ENCODE measurements at regions not wholly inside any gene's neighbourhood (a gene's known extent, or its start where the extent isn't known, plus 50 kb on each side); places are given as distances from the start of the nearest gene placed in this dataset.

DNA sequence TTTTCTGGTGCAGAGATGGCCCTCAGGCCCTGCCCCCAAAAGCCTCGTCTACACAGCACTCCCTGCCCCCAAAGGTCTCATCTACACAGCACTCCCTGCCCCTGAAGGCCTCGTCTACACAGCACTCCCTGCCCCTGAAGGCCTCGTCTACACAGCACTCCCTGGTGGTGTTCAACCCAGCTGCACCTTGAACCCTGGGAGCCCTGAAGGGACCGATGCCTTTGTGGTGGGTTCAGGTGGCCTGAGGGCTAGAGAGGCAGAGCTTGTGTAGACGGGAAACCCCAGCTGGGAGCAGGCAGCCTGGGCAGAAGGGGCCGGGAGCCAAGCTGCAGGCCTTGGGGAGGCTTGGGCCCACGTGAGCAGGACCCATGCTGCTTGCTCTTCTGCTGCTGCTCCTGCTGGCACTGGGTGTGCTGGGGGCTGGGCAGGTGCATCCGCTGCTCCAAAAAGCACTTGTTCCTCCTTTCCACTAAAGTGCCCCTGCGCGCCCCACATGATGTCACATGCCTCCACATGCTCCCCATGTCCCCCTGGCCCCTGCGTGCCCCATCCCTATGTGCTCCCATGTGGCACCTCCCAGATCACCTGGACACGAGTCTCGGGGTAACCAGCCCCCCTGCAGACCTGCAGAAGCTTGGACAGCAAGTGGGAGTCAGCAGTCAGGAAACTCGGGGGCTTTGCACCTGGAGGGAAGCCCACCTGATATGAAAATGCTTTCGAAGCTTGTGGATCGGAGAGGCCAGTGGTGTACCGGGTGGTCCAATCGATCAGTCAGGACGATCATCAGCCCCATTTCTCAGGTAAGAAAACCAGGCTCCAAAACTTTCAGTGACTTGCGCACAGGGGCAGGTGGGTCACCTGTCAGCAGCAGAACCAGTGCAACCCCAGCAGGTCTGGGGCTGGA lies 94.9 kb upstream of the CTDP1 start:
- H3K4me1 ChIP-seq (ENCODE audit: control insufficient read depth in 4 of 4, insufficient read depth in 4 of 4, low read length in 3 of 4), result no peaks in the 10 kb centered on the region
- DNase-seq (ENCODE audit: low spot score), result no peak
- no peaks in the 10 kb centered on the region for H3K27me3 ChIP-seq (ENCODE audit: control insufficient read depth in 4 of 4, insufficient read depth in 4 of 4, low read length in 3 of 4)
- H3K9me3 ChIP-seq (ENCODE audit: control insufficient read depth in 4 of 4, low read length in 3 of 4), result no peaks in the 10 kb centered on the region
- H3K4me3 ChIP-seq (ENCODE audit: low read depth in 1 of 3, low read length in 3 of 3), result no peak overlapping the region
- H3K9ac ChIP-seq (ENCODE audit: low read depth in 1 of 2, low read length in 2 of 2), result no peak overlapping the region
- TF ChIP-seq HNF4G (IDR thresholded peaks at IDR 0.05) (no peak), TAF1 (conservative IDR thresholded peaks at IDR 0.05) (no peak)
- H3K27ac ChIP-seq (ENCODE audit: low read depth in 1 of 2, low read length in 2 of 2), result no peak overlapping the region
- H3K36me3 ChIP-seq (ENCODE audit: control insufficient read depth in 4 of 4, insufficient read depth in 3 of 4, low read depth in 1 of 4, low read length in 3 of 4), result no peaks in the 10 kb centered on the region
- WGBS, result 76% methylated on average over 20 of the region's 20 CpGs

DNA sequence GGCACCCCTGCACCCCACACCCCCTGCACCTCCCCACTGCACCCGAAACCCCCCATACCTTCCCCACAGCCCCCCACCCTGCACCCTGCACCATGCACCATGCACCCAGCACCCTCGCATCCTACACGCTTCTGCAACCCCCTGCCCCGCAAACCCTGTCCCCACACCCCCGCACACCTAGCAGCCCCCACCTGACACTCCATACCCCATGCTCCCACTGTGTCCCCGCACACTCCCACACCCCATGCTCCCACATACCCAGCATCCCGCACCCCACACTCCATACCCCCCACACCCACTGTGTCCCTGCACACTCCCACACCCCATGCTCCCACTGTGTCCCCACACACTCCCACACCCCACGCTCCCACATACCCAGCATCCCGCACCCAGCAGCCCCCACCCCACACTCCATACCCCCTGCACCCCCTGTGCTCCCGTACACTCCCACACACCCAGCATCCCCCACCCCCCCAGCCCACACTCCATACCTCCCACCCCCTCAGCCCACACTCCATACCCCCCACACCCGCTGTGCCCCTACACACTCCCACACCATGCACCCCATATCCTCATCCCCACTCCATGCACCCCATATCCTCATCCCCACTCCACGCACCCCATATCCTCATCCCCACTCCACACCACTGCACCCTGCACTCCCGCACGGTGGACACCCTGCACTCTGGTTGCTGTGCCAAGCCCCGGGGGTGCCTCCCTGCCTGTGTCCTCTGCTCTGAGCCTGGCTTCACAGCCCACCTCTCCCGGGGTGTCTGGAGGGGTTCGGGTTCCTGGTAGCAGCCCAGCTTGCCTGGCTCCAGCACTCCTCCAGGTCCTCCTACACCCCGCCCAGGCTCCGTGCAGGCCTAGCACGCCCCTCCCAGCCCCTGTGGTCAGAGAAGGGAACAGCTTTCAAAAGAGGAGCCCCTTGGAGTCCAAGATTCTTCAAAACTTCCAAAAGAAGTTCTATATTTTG lies 93.9 kb upstream of the CTDP1 start:
- Histone ChIP-seq H3K4me3 (ENCODE audit: low read depth in 1 of 3, low read length in 3 of 3) (no peak overlapping the region), H3K36me3 (ENCODE audit: control insufficient read depth in 4 of 4, insufficient read depth in 3 of 4, low read depth in 1 of 4, low read length in 3 of 4) (no peaks in the 10 kb centered on the region), H3K4me1 (ENCODE audit: control insufficient read depth in 4 of 4, insufficient read depth in 4 of 4, low read length in 3 of 4) (no peaks in the 10 kb centered on the region), H3K27me3 (ENCODE audit: control insufficient read depth in 4 of 4, insufficient read depth in 4 of 4, low read length in 3 of 4) (no peaks in the 10 kb centered on the region), H3K27ac (ENCODE audit: low read depth in 1 of 2, low read length in 2 of 2) (no peak overlapping the region), H3K9ac (ENCODE audit: low read depth in 1 of 2, low read length in 2 of 2) (no peak overlapping the region), H3K9me3 (ENCODE audit: control insufficient read depth in 4 of 4, low read length in 3 of 4) (no peaks in the 10 kb centered on the region)
- WGBS, result 85% methylated on average over 20 of the region's 20 CpGs
- DNase-seq (ENCODE audit: low spot score), result no peak
- no peak for TF ChIP-seq GABPA (IDR thresholded peaks at IDR 0.05 in 1 of 2, conservative IDR thresholded peaks at IDR 0.05 in 1 of 2)
- TF ChIP-seq RXRA (IDR thresholded peaks at IDR 0.05), result no peak
- TF ChIP-seq, protein P1, sequence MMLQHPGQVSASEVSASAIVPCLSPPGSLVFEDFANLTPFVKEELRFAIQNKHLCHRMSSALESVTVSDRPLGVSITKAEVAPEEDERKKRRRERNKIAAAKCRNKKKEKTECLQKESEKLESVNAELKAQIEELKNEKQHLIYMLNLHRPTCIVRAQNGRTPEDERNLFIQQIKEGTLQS (IDR thresholded peaks at IDR 0.05), result no peak
- no peak for TF ChIP-seq YY1 (IDR thresholded peaks at IDR 0.05)
- TF ChIP-seq, protein P2, sequence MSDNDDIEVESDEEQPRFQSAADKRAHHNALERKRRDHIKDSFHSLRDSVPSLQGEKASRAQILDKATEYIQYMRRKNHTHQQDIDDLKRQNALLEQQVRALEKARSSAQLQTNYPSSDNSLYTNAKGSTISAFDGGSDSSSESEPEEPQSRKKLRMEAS (IDR thresholded peaks at IDR 0.05), result no peak
- no peak for TF ChIP-seq SP1 (IDR thresholded peaks at IDR 0.05)

DNA sequence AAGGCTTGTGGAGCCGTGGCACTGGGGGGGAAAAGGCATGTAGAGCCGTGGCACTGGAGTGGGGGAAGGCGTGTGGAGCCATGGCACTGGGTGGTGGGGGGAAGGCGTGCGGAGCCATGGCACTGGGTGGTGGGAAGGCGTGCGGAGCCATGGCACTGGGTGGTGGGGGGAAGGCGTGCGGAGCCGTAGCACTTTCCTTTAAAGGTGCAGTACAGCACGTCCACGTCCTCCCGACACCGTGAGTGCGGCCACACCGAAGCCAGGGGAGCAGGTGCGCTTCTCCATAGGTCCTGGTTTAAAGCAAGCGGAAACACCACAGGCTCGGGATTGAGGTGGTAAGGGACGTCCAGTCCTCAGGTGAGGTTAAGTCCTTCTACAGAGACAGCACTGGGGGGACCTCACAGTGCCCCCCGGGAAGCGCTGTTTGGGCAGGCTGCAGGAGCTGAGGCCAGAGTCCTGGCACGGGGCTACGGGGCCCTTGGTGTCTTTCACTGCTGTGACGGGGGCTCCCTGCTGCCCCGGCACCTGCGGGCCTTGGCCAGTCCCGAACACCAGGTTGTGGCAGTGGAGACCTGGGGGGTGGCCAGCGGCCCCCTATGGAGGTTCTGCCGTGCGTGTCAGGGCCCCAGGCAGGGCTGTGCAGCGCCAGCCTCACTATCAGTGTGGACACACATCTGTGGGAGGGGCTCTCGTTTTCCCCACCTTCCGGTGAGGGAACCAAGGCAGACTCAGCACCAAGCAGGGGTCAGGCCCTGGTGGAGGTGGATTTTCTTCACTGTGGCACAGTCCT lies 93.0 kb upstream of the CTDP1 start:
- no peak for DNase-seq (ENCODE audit: low spot score)
- WGBS, result 83% methylated on average over 34 of the region's 34 CpGs
- TF ChIP-seq, protein P3, sequence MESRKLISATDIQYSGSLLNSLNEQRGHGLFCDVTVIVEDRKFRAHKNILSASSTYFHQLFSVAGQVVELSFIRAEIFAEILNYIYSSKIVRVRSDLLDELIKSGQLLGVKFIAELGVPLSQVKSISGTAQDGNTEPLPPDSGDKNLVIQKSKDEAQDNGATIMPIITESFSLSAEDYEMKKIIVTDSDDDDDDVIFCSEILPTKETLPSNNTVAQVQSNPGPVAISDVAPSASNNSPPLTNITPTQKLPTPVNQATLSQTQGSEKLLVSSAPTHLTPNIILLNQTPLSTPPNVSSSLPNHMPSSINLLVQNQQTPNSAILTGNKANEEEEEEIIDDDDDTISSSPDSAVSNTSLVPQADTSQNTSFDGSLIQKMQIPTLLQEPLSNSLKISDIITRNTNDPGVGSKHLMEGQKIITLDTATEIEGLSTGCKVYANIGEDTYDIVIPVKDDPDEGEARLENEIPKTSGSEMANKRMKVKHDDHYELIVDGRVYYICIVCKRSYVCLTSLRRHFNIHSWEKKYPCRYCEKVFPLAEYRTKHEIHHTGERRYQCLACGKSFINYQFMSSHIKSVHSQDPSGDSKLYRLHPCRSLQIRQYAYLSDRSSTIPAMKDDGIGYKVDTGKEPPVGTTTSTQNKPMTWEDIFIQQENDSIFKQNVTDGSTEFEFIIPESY (IDR thresholded peaks at IDR 0.05), result no peak
- TF ChIP-seq TAF1 (conservative IDR thresholded peaks at IDR 0.05), result no peak
- TF ChIP-seq, protein P4, sequence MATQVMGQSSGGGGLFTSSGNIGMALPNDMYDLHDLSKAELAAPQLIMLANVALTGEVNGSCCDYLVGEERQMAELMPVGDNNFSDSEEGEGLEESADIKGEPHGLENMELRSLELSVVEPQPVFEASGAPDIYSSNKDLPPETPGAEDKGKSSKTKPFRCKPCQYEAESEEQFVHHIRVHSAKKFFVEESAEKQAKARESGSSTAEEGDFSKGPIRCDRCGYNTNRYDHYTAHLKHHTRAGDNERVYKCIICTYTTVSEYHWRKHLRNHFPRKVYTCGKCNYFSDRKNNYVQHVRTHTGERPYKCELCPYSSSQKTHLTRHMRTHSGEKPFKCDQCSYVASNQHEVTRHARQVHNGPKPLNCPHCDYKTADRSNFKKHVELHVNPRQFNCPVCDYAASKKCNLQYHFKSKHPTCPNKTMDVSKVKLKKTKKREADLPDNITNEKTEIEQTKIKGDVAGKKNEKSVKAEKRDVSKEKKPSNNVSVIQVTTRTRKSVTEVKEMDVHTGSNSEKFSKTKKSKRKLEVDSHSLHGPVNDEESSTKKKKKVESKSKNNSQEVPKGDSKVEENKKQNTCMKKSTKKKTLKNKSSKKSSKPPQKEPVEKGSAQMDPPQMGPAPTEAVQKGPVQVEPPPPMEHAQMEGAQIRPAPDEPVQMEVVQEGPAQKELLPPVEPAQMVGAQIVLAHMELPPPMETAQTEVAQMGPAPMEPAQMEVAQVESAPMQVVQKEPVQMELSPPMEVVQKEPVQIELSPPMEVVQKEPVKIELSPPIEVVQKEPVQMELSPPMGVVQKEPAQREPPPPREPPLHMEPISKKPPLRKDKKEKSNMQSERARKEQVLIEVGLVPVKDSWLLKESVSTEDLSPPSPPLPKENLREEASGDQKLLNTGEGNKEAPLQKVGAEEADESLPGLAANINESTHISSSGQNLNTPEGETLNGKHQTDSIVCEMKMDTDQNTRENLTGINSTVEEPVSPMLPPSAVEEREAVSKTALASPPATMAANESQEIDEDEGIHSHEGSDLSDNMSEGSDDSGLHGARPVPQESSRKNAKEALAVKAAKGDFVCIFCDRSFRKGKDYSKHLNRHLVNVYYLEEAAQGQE (IDR thresholded peaks at IDR 0.05), result no peak
- TF ChIP-seq, protein P1 (IDR thresholded peaks at IDR 0.05), result no peak
- no peak for TF ChIP-seq RXRA (IDR thresholded peaks at IDR 0.05)
- no peak for TF ChIP-seq HNF4A (conservative IDR thresholded peaks at IDR 0.05)
- no peak for TF ChIP-seq EGR1 (IDR thresholded peaks at IDR 0.05; ENCODE audit: low read depth in 2 of 2)
- no peak for TF ChIP-seq HNF4G (IDR thresholded peaks at IDR 0.05)
- TF ChIP-seq, protein P2 (IDR thresholded peaks at IDR 0.05), result no peak
- TF ChIP-seq YY1 (IDR thresholded peaks at IDR 0.05), result no peak
- no peak for TF ChIP-seq JUND (IDR thresholded peaks at IDR 0.05)

More for the DNA sequence above, 93.0 kb upstream of the CTDP1 start:
- Histone ChIP-seq H3K4me3 (ENCODE audit: low read depth in 1 of 3, low read length in 3 of 3) (no peak overlapping the region), H3K27ac (ENCODE audit: low read depth in 1 of 2, low read length in 2 of 2) (no peak overlapping the region), H3K27me3 (ENCODE audit: control insufficient read depth in 4 of 4, insufficient read depth in 4 of 4, low read length in 3 of 4) (no peaks in the 10 kb centered on the region), H3K9me3 (ENCODE audit: control insufficient read depth in 4 of 4, low read length in 3 of 4) (no peaks in the 10 kb centered on the region), H3K36me3 (ENCODE audit: control insufficient read depth in 4 of 4, insufficient read depth in 3 of 4, low read depth in 1 of 4, low read length in 3 of 4) (no peaks in the 10 kb centered on the region), H3K9ac (ENCODE audit: low read depth in 1 of 2, low read length in 2 of 2) (no peak overlapping the region), H3K4me1 (ENCODE audit: control insufficient read depth in 4 of 4, insufficient read depth in 4 of 4, low read length in 3 of 4) (no peaks in the 10 kb centered on the region)

All from liver (tissue), 7 donors.